ENCODE measurements at regions not wholly inside any gene's neighbourhood (a gene's known extent, or its start where the extent isn't known, plus 50 kb on each side); places are given as distances from the start of the nearest gene placed in this dataset.
"Not testable (repeated sequence)": the region's sequence is repeated elsewhere in the genome, so short reads cannot be mapped to it uniquely, and the experiment has no call there.

DNA sequence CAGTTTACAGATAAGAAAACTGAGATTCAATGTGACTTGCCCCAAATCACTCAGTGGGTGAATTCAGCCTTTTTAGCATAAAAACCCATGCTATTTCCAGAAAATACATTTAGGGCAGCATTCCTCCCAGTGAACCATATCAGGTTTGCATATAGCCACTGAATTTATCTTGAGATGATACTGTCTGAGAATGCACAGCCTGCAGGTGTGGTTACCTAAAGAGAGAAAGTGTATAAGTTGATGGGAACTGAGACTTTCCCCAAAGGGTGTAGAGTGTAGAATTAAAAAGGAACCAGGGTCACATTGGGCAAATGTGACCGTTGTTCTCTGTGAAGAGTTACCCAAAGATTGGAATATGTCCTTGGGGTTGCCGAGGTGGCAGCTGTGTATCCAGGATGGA lies 100.0 kb upstream of the PIK3R1 start:
- DNase-seq (ENCODE audit: low read depth): no peak

DNA sequence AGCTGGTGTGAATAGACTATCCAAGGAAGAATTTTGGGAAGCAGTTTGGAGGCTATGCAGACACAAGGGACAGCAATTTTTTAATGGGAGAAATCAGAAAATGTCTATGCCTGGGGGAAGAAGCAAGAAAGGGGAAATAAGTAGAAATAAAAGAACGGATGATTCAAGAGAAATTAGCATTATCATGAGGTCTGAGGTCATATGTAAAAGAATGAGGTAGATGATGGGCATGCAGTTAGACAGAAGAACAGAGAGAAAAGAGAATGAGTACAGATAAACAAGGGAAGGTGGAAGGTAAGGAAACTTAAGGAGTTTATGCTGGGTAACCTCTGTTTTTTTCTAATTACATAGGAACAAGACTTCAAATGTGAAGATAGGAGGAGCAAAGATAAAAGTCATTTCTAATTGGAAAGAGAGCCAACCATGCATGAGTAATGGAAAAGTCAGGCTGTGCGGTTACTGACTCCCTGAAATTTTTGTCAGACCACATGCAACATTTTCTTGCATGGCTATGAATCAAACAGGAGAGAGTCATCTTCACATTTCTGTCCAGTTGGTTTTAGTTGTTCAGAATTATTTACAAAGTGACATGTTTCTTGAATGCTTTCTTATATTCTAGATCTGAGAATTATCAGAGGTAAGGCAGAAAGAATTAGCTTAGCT lies 101.0 kb upstream of the PIK3R1 start:
- DNase-seq (ENCODE audit: low read depth): peak; percentile 21

- no peak for DNase-seq (ENCODE audit: low read depth)
These were observed 102.9 kb upstream of the PIK3R1 start for GRCh38 chr5:68112658-68113057.

GRCh38 chr5:68110894-68111293 lies 104.7 kb upstream of the PIK3R1 start:
- no peak for DNase-seq (ENCODE audit: low read depth)

DNA sequence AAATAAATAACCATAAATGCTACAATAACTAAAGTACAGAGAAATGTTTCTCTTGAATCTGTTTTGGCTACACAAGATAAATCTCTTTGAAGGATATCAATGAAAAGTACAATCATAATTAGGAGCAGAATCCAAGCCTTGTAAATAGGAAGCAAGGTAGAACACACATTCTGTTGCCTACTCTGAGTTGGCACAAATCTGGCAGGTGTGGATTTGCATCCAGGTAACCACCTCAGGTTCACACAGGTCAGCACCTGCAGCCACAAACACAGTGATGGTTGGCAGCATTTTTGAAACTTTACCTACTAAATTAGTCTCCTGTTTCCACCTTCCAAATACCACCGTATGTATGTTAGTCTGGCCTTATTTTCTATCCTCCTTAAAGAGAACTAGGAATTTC lies 105.3 kb upstream of the PIK3R1 start:
- DNase-seq (ENCODE audit: low read depth): no peak

DNA sequence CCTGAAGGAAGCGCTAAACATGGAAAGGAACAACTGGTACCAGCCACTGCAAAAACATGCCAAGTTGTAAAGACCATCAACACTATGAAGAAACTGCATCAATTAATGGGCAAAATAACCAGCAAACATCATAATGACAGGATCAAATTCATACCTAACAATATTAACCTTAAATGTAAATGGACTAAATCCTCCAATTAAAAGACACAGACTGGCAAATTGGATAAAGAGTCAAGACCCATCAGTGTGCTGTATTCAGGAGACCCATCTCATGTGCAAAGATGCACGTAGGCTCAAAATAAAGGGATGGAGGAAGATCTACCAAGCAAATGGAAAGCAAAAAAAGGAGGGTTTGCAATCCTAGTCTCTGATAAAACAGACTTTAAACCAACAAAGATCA lies 111.3 kb upstream of the PIK3R1 start:
- not testable (repeated sequence) for DNase-seq (ENCODE audit: low read depth)

GRCh38 chr5:68103297-68103696 lies 112.3 kb upstream of the PIK3R1 start:
- DNase-seq (ENCODE audit: low read depth): not testable (repeated sequence)

DNA sequence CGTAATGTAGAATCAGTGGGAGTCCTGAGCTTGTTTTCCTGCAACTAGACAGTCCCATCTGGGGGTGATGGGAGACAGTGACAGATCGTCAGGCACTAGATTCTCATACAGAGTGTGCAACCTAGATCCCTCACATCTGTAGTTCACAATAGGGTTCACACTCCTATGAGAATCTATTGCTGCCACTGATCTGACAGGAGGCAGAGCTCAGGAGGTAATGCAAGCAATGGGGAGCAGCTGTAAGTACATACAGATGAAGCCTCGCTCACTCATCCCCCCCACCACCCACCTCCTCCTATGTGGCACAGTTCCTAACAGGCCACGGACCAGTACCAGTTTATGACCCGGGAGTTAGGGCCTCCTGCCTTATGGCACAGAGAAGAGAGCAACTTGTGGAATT lies 116.2 kb upstream of the PIK3R1 start:
- no peak for DNase-seq (ENCODE audit: low read depth)

- DNase-seq (ENCODE audit: low read depth): no peak
These were observed 121.9 kb upstream of the PIK3R1 start for GRCh38 chr5:68093455-68094159.

DNA sequence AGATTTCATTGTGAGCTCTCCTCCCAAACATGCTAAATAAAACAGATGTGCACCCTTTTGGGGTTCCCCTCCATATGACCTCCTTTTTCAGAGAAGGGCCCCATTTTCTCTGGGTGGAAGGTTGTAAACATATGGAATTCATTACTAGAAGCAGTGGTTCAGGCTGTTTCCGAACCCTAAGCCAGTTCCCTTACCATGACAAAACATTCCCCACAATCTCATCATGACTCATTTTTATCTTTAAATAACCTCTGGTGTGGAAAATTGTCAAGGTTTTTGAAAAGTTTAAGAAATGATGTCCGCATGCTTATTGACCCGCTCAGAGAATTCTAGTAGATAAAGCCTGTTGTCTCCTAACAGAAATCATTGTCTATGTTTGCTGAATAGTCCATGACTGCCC lies 127.3 kb upstream of the PIK3R1 start:
- no peak for DNase-seq (ENCODE audit: low read depth)

DNA sequence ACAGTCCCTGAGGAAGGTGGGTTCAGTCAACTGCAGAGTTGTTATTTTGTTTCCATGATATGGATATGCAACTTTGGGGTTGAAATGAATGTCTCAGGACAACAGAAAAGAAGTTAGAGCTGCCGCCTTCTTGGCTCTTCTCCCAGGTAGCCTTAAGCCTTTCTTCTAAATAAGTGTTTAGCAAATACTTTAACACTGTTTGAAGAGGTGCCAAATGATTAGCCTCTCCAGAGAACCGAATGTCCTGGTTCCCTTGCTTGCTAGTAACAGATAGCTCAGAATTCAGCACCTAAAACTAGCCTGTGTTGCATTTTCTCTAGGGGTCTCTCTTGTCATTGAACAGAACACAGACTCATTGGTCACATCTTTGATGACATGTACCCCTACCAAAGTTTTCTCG lies 127.7 kb upstream of the PIK3R1 start:
- DNase-seq (ENCODE audit: low read depth): no peak

DNA sequence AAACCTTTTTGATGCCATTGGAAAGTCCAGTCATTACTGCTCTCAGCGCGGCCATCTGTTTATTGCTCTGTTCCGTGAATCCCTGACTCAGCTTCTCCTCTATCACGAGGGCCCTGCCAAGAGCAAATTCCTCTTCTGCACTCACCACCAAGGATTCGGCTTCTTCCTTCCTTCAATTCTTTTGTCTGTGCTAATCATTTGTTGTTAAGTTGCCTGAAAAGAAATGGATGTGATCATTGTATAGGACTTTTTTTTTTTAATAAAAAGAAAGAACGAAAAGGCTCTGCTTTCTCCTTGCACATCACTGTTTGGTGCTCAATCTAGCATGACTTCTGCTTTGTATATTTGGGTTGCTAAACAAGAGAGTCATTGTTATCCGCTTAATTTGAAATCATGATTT lies 128.7 kb upstream of the PIK3R1 start:
- DNase-seq (ENCODE audit: low read depth): peak; percentile 69

GRCh38 chr5:68086439-68086838 lies 129.1 kb upstream of the PIK3R1 start:
- DNase-seq (ENCODE audit: low read depth): no peak

- DNase-seq (ENCODE audit: low read depth): no peak
These were observed 131.2 kb upstream of the PIK3R1 start for GRCh38 chr5:68084396-68084795.

GRCh38 chr5:68080282-68081050 lies 135.1 kb upstream of the PIK3R1 start:
- DNase-seq (ENCODE audit: low read depth): peak; percentile 65

DNA sequence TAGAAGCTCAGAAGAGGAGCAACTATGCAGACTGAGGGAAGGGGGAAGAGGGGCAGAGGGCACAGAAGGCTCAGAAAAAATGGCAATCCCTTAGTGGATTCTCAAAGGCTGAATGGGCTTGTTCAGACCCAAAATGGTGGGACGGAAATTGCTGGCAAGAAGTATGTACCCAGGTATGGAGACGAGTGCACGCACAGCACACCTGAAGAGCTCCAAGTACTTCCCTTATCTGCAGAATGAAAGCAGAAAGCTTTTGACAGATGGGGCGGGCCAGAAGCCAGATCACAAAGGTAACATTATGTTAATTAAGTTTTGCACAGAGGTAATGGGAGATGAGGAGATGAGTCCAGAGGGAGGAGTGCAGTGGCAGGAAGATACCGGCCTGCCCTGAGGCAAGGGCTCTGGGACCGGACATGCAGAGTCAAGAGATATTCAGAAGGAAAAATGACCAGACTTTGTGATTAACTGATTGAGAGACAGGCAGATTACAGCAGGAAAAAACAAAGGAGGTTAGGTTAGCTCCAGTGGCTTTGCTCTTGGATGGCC lies 138.1 kb upstream of the PIK3R1 start:
- no peak for DNase-seq (ENCODE audit: low read depth)

- DNase-seq (ENCODE audit: low read depth): no peak
These were observed 140.9 kb upstream of the PIK3R1 start for GRCh38 chr5:68074633-68075032.

GRCh38 chr5:68074048-68074632 lies 141.4 kb upstream of the PIK3R1 start:
- peak; percentile 58 for DNase-seq (ENCODE audit: low read depth)

DNA sequence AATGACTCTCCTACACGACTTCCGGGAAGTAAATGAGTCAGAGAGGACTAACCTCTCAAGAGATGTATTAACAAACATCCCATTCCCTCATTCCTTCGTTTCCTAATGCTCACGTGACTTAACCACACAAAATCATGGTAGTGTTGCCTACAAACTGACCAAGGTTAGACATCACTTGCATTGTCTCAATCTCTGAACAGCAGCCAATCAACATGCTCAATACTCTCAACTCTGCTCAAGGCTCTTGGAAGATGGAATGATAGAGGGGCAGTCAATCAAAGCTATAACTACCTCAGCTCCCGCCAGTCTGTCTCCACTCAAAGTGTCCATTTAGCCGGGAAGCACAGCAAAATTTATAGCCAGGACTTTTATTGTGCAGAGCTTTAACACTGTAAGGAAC lies 143.8 kb upstream of the PIK3R1 start:
- peak; percentile 49 for DNase-seq (ENCODE audit: low read depth)

GRCh38 chr5:68071282-68071632 lies 144.3 kb upstream of the PIK3R1 start:
- no peak for DNase-seq (ENCODE audit: low read depth)

DNA sequence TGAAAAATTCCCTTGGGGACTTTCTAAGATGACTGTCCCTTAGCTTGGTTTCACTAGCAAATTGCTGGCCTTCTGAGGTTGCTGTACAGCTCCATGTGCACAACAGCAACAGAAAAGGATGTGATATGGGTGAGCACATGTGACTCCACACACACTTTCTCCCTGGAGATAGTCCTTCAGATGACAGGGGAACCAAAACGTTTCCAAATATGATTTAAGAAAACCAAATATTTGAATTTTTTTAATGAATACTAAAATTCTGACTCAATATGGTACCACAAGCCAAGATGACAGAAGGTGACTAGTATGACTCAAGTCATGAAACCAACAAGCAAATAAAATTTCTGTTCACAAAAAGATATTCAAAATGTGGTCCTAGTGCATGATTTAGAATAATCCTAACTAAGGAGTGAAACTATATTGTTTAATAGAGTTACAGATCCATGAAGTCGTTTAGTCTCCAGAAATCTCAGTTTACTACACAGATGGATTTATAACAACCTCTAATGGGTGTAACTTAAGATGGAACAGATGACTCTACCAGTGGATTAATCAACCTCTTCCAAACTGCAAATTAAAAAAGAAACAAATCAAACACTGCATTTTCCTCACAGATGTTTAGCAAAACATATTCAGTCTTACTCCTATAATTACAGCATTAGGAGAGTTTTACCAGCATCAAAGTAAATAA lies 144.8 kb upstream of the PIK3R1 start:
- no peak for DNase-seq (ENCODE audit: low read depth)

Measured in renal cortical epithelial cell (primary cell).